ENCODE measurements at regions not wholly inside any gene's neighbourhood (a gene's known extent, or its start where the extent isn't known, plus 50 kb on each side); places are given as distances from the start of the nearest gene placed in this dataset.

- Histone ChIP-seq H3K4me1 (ENCODE audit: control insufficient read depth, insufficient read depth, low read length) (peaks cover 2% of the 10 kb centered on the region), H3K9ac (ENCODE audit: extremely low read depth, low read length, poor library complexity, severe bottlenecking) (no peak overlapping the region), H3K36me3 (ENCODE audit: control insufficient read depth, insufficient read depth, low read length) (no peaks in the 10 kb centered on the region), H3K27ac (ENCODE audit: low read depth, low read length) (no peak overlapping the region), H3K9me3 (ENCODE audit: control insufficient read depth, low read length) (no peaks in the 10 kb centered on the region), H3K4me3 (ENCODE audit: low read length) (no peak overlapping the region), H3K27me3 (ENCODE audit: control insufficient read depth, insufficient read depth, low read length, poor library complexity, severe bottlenecking) (no peaks in the 10 kb centered on the region)
- Mint-ChIP-seq H3K9me3 (no peaks in the 10 kb centered on the region), H3K36me3 (ENCODE audit: low read depth) (no peaks in the 10 kb centered on the region), H3K27me3 (ENCODE audit: insufficient read depth) (peaks cover 1% of the 10 kb centered on the region), H3K27ac (no peak overlapping the region), H3K4me1 (peaks cover 27% of the 10 kb centered on the region), H3K4me3 (no peak overlapping the region)
- no peak for TF ChIP-seq CTCF (conservative IDR thresholded peaks at IDR 0.05)
- WGBS, 2 experiments (ENCODE audit: insufficient coverage in 1 of 2, insufficient read length in 1 of 2) = 95% methylated on average over 5 to 6 of the region's 6 CpGs
- no peak for DNase-seq
Observed at GRCh38 chr9:87793292-87793691, 67.4 kb downstream of the CTSL start.

GRCh38 chr9:87795178-87795577 lies 69.3 kb downstream of the CTSL start:
- Histone ChIP-seq H3K27me3 (ENCODE audit: control insufficient read depth, insufficient read depth, low read length, poor library complexity, severe bottlenecking) (no peaks in the 10 kb centered on the region), H3K4me1 (ENCODE audit: control insufficient read depth, insufficient read depth, low read length) (peaks cover 2% of the 10 kb centered on the region), H3K36me3 (ENCODE audit: control insufficient read depth, insufficient read depth, low read length) (no peaks in the 10 kb centered on the region), H3K4me3 (ENCODE audit: low read length) (peak overlapping the region; percentile 18), H3K9me3 (ENCODE audit: control insufficient read depth, low read length) (no peaks in the 10 kb centered on the region), H3K27ac (ENCODE audit: low read depth, low read length) (no peak overlapping the region), H3K9ac (ENCODE audit: extremely low read depth, low read length, poor library complexity, severe bottlenecking) (no peak overlapping the region)
- 70 to 80% methylated on average over 4 of the region's 4 CpGs for WGBS, 2 experiments (ENCODE audit: insufficient coverage in 1 of 2, insufficient read length in 1 of 2)
- Mint-ChIP-seq H3K4me1 (peaks cover 30% of the 10 kb centered on the region), H3K36me3 (ENCODE audit: low read depth) (no peaks in the 10 kb centered on the region), H3K27ac (no peak overlapping the region), H3K4me3 (no peak overlapping the region), H3K9me3 (no peaks in the 10 kb centered on the region), H3K27me3 (ENCODE audit: insufficient read depth) (peaks cover 6% of the 10 kb centered on the region)
- DNase-seq = no peak
- TF ChIP-seq CTCF (conservative IDR thresholded peaks at IDR 0.05) = no peak

- H3K27ac Mint-ChIP-seq = no peak overlapping the region
- H3K4me1 ChIP-seq (ENCODE audit: control insufficient read depth, insufficient read depth, low read length) = peaks cover 6% of the 10 kb centered on the region
- peaks cover 8% of the 10 kb centered on the region for H3K27me3 Mint-ChIP-seq (ENCODE audit: insufficient read depth)
- H3K4me3 Mint-ChIP-seq = no peak overlapping the region
- peaks cover 35% of the 10 kb centered on the region for H3K4me1 Mint-ChIP-seq
- no peaks in the 10 kb centered on the region for H3K9me3 ChIP-seq (ENCODE audit: control insufficient read depth, low read length)
- TF ChIP-seq CTCF (conservative IDR thresholded peaks at IDR 0.05) = no peak
- H3K9ac ChIP-seq (ENCODE audit: extremely low read depth, low read length, poor library complexity, severe bottlenecking) = no peak overlapping the region
- H3K27ac ChIP-seq (ENCODE audit: low read depth, low read length) = peak overlapping the region; percentile 80
- H3K36me3 ChIP-seq (ENCODE audit: control insufficient read depth, insufficient read depth, low read length) = no peaks in the 10 kb centered on the region
- WGBS, 2 experiments (ENCODE audit: insufficient coverage in 1 of 2, insufficient read length in 1 of 2) = 94% methylated on average over 2 of the region's 2 CpGs; no CpG with 5 or more reads in 1 of the 2 experiments
- no peaks in the 10 kb centered on the region for H3K9me3 Mint-ChIP-seq
- DNase-seq = no peak
- H3K27me3 ChIP-seq (ENCODE audit: control insufficient read depth, insufficient read depth, low read length, poor library complexity, severe bottlenecking) = no peaks in the 10 kb centered on the region
- no peak overlapping the region for H3K4me3 ChIP-seq (ENCODE audit: low read length)
- no peaks in the 10 kb centered on the region for H3K36me3 Mint-ChIP-seq (ENCODE audit: low read depth)
Observed at GRCh38 chr9:87796196-87796595, 70.3 kb downstream of the CTSL start.
